NCI-H2081 treated with DMSO at 0.1 percent for 48 hours (cell line): ENCODE measurements at regions not wholly inside any gene's neighbourhood (a gene's known extent, or its start where the extent isn't known, plus 50 kb on each side); places are given as distances from the start of the nearest gene placed in this dataset.
"Not testable (repeated sequence)": the region's sequence is repeated elsewhere in the genome, so short reads cannot be mapped to it uniquely, and the experiment has no call there.

Experiments
- DNase-seq: peaks from one replicate; lab custom pipeline; 2025; lab: John Stamatoyannopoulos, UW

DNA sequence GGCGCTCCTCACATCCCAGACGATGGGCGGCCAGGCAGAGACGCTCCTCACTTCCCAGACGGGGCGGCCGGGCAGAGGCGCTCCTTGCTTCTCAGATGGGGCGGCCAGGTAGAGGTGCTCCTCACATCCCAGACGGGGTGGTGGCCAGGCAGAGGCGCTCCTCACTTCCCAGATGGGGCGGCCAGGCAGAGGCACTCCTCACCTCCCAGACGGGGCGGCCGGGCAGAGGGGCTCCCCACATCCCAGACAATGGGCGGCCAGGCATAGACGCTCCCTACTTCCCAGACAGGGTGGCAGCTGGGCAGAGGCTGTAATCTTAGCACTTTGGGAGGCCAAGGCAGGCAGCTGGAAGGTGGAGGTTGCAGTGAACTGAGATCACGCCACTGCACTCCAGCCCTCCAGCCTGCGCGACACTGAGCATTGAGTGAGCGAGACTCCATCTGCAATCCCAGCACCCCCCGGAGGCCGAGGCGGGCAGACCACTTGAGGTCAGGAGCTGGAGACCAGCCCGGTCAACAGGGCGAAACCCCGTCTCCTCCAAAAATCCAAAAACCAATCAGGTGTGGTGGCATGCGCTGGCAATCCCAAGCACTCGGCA is 833.7 kb upstream of the RAG2 start:
- not testable (repeated sequence) for DNase-seq

DNA sequence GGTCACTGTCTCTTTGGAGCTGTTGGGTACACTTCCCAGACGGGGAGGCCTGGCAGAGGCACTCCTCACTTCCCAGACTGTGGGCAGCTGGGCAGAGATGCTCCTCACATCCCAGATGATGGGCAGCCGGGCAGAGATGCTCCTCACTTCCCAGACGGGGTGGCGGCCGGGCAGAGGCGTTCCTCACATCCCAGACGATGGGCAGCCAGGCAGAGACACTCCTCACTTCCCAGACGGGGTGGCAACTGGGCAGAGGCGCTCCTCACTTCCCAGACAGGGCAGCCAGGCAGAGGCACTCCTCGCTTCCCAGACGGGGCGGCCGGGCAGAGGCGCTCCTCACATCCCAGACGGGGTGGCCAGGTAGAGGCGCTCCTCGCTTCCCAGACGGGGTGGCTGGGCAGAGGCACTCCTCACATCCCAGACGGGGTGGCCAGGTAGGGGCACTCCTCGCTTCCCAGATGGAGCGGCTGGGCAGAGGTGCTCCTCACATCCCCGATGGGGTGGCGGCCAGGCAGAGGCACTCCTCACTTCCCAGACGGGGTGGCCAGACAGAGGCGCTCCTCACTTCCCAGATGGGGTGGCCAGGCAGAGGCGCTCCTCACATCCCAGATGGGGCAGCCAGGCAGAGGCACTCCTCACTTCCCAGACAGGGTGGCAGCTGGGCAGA is 833.1 kb upstream of the RAG2 start:
- not testable (repeated sequence) for DNase-seq

DNA sequence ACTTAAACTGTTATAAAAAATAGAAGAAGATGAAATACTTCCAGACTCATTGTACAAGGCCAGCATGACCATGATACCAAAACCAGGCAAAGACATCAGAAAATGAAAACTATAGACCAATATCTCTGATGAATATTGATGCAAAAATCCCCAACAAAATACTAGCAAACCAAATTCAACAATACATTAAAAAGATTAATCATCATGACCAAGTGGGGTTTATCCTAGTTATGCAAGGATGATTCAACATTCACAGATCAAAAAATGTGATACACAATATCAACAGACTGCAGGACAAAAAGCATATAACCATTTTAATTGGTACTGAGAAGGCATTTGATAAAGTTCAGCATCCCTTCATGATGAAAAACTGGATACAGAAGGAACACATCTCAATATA is 824.5 kb upstream of the RAG2 start:
- DNase-seq: no peak

DNA sequence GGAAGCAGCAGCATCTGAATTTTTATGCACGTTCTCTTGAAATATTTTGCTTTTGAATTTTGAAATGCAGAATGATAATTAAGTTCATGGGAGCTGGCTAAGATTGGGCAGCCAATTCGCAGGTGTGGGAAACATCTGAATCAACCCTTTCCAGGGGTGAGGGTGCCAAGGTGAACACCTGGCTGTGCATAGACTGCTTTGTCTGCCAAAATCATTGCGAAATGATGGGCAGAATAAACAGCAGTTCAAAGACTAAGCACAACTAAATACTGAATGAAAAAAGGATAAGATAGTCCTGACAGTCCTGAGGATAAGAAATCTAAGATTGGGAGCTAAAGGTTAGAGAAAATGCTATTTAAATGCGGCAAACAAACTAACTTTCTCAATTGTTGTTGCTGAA is 813.3 kb upstream of the RAG2 start:
- no peak for DNase-seq

DNA sequence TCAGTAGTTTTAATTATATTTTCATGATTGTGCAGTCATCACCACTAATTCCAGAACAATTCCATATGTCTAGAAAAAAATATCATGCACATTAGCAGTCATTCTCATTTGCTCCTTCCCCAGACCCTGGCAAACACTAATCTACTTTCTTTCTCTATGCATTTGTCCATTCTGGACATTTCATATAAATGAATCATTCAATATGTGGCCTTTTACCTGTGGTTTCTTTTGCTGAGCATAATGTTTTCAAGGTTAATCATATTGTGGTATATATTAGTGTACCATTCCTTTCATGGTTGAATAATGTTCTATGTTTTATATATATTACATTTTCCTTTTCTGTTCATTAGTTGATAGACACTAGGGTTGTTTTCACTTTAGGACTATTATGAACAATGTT is 811.1 kb upstream of the RAG2 start:
- DNase-seq: no peak

DNA sequence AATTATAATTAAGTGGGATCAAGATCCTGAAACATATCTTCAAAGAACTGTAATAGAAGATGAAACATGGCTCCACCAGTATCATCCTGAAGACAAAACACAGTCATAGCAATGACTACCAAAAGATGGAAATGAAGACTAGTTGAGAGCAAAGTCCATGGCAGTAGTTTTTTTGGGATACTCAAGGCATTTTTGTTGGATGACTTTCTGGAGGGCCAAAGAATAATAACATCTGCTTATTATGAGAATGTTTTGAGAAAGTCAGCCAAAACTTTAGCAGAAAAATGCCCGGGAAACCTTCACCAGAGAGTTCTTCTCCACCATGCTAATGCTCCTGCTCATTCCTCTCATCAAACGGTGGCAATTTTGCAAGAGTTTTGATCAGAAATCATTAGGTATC is 809.4 kb upstream of the RAG2 start:
- DNase-seq: no peak

DNA sequence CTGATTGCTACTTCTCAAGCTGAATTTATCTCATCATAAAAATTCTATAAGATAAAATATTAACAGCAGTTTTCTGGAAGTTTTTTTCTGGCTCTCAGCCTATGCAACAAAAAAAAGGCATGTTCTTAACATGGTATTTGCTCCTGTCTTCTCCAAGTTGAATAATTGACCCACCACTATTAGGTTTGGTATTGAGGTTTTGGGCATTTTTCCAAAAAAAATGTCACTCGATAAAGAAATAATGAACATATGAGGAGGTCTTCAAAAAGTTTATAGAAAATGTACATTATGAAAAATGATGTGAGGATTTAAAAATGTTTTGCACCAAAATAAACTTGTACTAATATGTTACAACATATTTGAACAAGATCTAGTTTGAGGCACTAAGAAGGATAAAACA is 808.6 kb upstream of the RAG2 start:
- DNase-seq: no peak

DNA sequence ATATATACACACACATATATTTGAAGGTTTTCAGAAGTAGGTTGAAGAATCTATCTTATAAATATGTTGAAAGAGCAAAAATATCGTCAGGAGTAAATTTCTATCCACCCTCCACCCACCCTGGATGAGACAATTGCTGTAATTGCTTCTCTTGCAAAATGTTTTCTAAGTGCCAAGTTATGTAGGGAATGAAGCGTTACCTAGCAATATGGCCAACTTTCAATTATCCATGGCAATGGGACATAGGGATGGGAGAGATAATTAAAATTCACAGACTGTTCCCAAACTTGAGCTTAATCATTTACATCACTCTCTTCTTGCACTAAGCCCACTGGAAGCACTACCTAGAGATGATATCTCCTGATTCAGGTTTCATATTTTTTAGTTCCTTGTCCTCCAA is 806.2 kb upstream of the RAG2 start:
- no peak for DNase-seq

DNA sequence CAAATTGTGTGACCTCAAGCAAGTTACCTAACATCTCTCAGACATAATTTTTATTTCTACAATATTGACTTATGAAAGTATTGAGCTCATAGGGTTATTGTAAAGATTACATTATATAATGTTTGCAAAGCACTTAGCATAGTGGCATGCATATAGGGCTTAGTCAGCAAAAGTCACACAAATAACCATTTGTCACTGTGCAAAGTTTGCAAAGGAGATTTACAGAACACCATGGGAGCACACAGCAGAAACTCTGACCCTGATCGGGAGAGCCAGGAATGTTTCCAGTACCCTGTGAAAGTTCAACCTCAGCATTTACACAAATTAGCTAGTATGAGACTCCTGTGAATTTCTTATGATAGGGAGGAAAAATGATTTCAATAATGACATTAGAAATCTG is 804.6 kb upstream of the RAG2 start:
- DNase-seq: no peak

DNA sequence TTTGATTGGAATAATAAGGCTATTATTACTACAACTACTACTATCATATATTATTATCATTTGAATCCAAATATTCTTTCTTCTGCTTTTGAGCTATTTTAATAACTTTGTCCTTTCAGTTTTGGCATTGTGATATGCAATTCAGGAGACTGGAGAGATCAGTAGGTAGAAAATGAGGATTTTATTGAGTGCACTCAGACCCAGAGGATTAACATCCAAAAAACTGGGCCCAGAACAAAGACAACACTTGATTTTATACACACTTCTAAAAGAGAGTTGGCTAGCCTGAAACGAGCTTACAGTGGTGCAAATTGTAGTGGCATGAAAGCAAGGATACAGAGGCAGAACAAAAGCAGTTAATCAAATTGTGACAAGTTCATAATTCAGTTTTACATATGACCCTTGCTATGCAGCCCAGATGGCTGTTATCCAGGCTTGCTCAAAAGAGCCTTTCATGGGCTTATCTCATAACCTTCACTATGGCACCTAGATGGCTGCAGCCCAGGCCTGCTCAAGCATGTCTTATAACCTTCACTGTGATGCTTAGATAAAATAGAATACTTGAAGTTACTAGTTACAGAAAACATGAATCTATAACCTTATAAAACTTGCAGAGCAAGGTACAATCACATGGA is 796.3 kb upstream of the RAG2 start:
- DNase-seq: no peak

DNA sequence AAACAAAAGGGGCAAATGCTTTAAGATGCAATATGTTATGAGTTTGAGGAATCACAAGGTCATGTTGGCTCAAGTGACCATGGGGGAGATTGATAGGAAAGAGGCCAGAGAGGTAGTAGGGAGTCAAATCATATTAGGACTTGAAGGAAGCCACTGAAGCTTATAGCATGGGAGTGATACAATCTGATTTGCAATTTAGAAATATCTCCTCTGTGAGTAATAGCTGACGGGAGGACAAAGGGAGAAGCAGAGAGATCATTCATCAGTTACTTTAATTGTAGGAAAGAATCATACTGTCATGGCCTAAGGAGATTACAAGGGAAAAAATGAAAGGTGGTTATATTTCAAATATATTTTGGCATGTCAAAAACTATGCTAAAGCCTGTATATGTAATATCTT is 793.6 kb upstream of the RAG2 start:
- no peak for DNase-seq

DNA sequence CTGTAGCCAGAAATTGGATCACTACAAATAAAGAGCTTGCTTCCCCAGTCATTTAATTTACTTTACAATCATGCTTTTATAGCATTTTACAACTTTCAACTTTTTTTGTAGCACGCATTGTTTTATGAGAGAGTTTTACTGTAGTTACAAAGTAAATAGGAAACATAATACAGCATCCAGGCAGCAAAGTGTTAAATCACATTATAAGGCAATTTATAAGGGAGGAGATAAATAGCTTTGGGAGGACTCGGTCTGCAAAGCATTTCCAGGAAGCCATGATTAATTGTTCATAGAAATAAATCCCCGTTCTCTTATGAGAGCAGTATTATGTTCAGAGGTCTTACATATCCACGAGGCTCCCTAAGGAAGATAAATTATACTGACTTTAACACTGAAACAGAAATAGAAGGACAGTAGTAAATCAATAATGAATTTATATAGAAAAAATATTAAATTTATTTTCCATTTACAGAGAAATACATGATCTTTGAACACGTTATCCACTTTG is 792.6 kb upstream of the RAG2 start:
- DNase-seq: no peak

DNA sequence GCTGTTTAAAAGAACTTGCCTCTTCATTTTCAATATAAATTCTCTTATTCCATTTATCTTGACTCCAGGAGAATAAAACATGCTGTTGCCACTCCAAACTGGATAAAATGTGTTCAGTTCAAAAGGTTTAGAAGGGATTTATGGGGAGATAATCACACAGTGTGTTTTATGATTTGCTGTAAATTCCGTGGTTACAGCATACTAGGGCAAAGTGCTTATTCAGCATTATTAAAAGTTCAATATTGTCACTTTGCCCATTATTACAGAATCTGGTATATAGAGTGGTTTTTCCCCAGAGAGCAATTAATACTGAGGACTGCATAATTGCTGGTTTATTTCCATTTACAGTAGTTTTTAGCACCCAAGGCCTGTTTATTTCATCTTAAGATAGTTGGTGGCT is 780.9 kb upstream of the RAG2 start:
- no peak for DNase-seq

DNA sequence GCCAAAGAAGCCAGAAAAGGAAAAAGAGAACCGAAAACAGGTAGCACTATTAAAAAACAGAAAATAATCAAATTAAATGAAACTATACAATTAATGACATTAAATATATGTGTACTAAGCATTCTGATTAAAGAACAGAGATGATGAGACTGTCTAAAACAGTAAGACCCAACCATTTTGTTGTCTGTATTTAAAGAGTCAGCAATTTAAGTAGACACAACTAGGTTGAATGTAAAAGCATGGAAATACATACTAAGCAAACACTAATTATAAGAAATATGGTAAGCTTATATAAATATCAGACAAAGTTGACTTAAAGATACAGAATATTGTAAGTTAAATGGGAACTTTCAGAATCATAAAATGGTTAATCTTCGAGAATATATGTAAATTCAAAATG is 774.6 kb upstream of the RAG2 start:
- no peak for DNase-seq

DNA sequence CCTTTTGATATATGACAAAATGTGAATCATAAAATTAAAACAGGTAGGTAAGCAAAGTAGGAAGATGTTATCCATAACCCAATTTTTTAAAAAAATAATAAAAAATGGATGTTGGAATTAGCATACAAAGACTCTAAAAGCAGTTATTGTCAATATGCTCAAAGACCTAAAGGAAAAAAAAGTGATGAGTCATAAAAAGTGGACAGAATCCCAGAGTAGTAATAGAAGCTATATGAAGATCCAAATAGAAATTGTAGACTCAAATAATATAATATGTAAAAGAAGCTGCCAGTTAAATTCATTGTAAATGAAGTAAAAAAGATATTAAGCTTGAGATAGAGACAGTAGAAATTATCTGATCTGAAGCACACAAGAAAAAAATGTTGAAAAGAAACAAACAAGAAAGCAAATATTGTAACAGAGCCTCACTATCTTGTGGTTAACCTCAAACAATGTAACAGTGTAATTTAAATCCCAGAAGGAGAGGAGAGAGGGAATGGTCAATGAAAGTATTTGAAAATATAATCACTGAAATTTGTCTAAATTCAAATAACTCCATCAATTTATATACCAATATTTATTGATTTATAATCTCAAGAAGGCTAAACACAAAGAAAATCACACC is 773.4 kb upstream of the RAG2 start:
- DNase-seq: no peak

DNA sequence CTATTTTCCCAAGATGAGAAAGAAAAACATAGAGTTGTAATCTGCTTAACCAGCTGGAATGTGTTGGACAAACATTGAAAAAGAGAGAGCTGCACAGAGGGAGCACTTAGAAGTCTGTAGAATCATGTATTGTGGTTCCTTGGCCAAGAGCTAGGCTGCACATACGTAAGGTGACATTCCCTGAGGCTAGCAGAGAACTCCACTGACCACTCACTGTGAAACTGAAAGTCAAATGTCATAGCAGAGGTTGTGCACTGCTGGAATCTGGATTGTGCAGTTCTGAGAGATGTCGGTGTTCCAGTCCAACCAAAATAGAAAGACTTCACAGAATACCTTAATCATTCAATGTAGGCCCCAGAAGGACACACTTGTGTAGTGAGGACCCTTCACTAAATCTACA is 772.8 kb upstream of the RAG2 start:
- no peak for DNase-seq

DNA sequence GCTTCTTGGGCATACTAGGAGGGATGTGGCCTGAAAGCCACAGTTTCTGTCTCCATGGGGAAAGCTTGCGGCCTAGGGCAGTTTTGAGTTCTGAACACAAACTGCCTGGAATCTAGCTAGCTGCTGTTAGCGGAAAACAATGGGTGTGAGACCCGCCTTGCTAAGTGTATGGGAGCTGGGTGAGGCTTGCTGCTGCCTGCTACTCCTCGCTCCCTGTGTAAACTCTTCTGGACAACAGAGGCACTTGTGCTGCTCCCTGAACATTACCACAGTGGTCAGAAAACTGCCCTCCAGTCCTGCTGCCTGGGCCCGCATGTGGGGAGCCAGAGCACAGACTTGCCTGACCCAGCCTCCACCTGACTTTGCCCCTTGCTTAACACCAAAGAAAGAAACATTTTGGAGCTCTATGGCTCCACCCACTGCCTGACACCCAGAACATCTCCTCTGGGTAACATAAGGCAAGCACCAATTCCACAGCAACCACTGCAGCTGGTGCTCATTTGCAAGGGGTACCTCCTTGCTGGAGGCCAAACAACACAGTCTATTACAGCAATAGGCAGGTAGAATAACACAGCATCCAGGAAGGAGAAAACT is 766.3 kb upstream of the RAG2 start:
- DNase-seq: no peak

DNA sequence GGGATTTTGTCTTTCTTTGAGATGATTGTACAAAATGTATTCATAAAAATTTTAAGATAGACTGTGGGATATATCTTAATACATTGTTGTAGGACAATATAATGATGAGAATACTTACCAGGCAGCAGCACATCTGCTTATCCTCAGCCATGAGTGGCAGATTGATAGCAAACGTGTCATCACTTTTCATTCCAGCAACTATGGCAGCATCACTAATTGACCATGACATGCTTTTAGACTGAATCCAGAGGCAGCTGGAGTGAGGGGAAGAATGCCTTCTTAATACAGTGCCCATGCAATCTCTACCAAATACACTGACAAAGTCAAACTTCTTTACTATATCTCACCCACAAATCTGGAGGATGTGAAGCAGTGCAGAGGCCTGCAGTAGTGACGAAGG is 755.2 kb upstream of the RAG2 start:
- no peak for DNase-seq

DNA sequence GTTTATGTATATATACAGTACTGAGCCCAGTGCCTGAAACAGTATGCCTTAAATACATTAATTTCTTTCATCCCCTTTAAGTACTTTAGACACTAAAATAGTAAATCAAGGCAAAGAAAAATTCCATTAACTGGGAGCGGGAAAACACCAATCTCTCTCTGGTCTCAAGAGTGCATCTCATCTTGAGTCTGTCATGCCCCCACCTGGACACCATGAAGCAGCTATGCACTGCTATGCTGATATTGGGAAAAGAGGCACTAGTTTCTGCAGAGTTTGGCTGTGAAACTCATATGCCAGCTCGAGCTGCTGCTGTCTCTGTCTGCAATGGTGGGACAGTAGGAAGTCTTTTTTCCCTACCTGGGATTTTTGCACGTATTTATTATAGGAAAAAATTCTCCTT is 754.4 kb upstream of the RAG2 start:
- DNase-seq: no peak

DNA sequence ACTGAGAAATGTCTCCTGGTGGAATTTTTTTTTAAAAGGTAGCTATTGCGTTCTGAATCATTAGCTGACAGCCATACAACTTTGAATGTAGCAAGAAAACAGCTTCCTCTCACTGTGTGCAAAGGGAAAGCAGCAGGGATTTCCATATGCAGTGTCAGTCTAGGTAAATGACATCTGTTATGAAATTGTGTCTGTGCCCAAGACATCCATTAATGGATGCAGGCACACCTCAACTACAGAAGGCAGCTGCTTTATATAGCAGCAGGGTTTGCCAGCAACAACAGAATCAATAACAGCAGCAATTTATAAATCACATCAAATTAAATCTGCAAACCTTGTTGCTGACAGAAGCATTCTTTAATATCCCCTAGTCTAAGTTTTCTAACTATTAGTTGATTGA is 745.3 kb upstream of the RAG2 start:
- DNase-seq: no peak

DNA sequence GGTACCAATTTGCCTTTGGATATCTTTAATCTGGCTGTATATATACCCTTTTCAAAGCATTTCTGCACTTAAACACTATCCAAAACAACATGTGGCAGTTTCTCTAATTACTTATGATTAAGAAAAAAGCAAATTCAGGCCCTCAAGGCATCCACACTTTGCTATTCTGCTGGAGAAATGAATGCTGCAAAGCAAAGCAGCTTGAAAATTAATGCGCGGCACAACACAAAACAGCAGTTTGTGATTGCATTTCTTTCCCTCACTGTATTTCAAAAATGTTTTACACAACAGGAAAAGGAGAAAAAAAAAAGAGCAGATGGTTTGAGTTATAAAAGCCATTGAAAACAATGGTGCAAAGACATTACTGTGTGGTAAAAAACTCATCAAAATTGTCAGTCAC is 738.4 kb upstream of the RAG2 start:
- DNase-seq: no peak

DNA sequence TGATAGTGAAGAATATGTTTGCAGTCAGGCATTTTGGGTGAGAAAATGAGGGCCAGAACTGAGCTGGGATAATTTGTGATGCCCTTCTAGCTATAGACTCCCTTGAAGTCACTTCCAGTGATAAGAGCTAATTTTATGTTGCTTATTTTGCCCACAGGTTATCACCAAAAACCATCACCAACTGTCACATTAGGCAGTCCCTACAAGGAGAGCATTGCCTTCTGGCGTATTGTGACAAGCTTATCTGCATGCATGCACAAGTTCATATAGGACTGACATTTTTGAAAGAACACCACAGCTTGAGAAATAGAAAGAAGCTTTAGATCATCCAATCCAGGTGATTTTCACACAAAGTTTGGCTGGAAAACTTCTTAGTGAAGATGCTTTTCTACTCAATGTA is 735.3 kb upstream of the RAG2 start:
- no peak for DNase-seq

DNA sequence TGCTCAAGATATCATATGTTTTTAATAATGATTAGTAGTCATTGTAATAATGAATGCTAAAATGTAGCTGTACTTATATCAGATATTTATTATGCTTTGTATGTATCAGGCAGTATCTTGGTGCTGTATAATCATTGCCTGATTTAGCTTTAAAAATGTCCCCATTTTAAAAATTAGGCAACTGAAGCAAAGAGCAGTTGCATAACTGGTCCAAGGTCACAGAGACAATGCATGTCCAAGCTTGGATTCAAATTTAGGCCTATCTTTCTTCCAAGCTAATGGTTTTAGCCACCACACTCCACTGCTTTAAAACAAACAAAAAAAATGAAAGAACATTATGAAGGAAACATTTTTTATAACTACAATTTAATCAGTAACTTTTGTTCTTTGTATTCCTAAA is 725.8 kb upstream of the RAG2 start:
- no peak for DNase-seq
